DND-41 (cell line): ENCODE measurements at regions not wholly inside any gene's neighbourhood (a gene's known extent, or its start where the extent isn't known, plus 50 kb on each side); places are given as distances from the start of the nearest gene placed in this dataset.

Source experiments
- ATAC-seq: fragments of 200-7000 bp; cut with Tn5 transposase; 3 replicates; pipeline ENCODE4 v1.9.1; 2021; ENCODE audit warnings: low read depth; ENCODE audit not compliant: insufficient read depth
- DNase-seq: peaks from one replicate; pipeline ENCODE4 v3.0.0-alpha.2; 2020
- H2AFZ ChIP-seq: 2 replicates; pipeline ENCODE4 v1.6.0; 2012; ENCODE audit warnings: low read depth, low read length
- H3K27ac ChIP-seq: 2 replicates; pipeline ENCODE4 v1.5.1; 2012; ENCODE audit warnings: low read length, inconsistent platforms
- H3K27me3 ChIP-seq: fragments of 200-600 bp; sonication (generic); 2 replicates; pipeline ENCODE4 v1.6.0; 2012; ENCODE audit warnings: low read length, mild to moderate bottlenecking, inconsistent platforms; ENCODE audit not compliant: insufficient read depth, poor library complexity
- H3K36me3 ChIP-seq: 2 replicates; pipeline ENCODE4 v1.5.1; 2012; ENCODE audit warnings: low read length, inconsistent platforms; ENCODE audit not compliant: insufficient read depth
- H3K4me1 ChIP-seq: 2 replicates; pipeline ENCODE4 v1.5.1; 2012; ENCODE audit warnings: mild to moderate bottlenecking, low read length; ENCODE audit not compliant: insufficient read depth
- H3K4me2 ChIP-seq: 2 replicates; pipeline ENCODE4 v1.6.0; 2012; ENCODE audit warnings: mild to moderate bottlenecking, moderate library complexity, low read length, inconsistent platforms; ENCODE audit not compliant: insufficient read depth
- H3K4me3 ChIP-seq, 2 experiments: fragments of 200-600 bp in 1 of 2; shearing (Covaris generic) in 1 of 2; 2 replicates each; pipeline ENCODE4 v1.5.1; 2012 to 2016; ENCODE audit warnings: inconsistent platforms in 2 of 2, low read length in 2 of 2, mild to moderate bottlenecking in 2 of 2, low read depth in 1 of 2, moderate library complexity in 1 of 2
- H3K79me2 ChIP-seq: 2 replicates; pipeline ENCODE4 v1.6.0; 2012; ENCODE audit warnings: low read length, inconsistent platforms; ENCODE audit not compliant: insufficient read depth
- H3K9ac ChIP-seq: 2 replicates; pipeline ENCODE4 v1.6.0; 2012; ENCODE audit warnings: low read depth, mild to moderate bottlenecking, inconsistent platforms, low read length, moderate library complexity
- H3K9me3 ChIP-seq: 2 replicates; pipeline ENCODE4 v1.5.1; 2012; ENCODE audit warnings: low read length, moderate library complexity, mild to moderate bottlenecking, inconsistent platforms; ENCODE audit not compliant: insufficient read depth, severe bottlenecking
- H4K20me1 ChIP-seq: 2 replicates; pipeline ENCODE4 v1.6.0; 2012; ENCODE audit warnings: low read length; ENCODE audit not compliant: insufficient read depth
- EZH2 ChIP-seq: IDR thresholded peaks from 3 replicates; pipeline ENCODE4 v1.6.1; 2012; ENCODE audit warnings: borderline replicate concordance, low read depth, mild to moderate bottlenecking, moderate library complexity, low read length, inconsistent platforms; ENCODE audit not compliant: severe bottlenecking
- TF ChIP-seq, protein P1 (sequence below): IDR thresholded peaks from 2 replicates; pipeline ENCODE4 v1.5.1; 2012; ENCODE audit warnings: borderline replicate concordance, low read length, moderate library complexity, mild to moderate bottlenecking; ENCODE audit not compliant: poor library complexity, severe bottlenecking; ENCODE audit errors: extremely low read depth

DNA sequence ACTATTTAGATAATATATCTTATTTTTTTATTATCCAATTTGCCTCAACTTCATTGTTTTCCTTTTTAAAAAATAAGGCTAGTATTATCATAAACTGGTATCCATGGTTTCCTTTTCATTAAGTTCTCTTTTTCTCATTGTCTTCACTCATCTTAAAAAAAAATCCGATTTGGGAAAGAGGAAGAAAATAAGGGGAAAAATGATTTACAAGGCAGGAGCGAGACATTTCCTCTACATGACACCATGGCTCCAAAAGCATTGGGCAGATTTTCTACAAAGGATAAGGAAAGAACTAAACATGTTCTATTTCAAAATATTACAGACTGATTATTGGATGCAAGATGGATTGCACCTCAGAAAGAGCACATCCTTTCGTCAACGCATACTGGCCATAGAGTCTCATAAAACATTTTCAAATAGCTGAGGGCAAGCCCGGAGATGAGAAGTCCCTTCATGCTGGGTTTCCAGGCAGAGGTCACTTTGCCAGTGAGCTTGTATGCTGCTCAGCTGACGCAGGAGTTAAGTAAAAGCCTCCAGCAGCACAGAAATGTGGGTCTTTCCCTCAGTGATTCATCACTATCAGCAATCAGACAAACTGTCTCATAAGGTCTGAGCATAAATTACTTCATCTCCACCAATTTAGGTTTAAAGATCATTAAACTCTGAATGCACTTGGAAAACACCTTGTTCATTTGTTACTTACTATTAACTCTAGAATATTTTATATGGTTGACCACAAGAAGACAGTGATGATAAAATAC lies 129.0 kb upstream of the TNFAIP3 start:
- ATAC-seq: no peak
- no peaks in the 10 kb centered on the region for H3K36me3 ChIP-seq
- H2AFZ ChIP-seq: no peak overlapping the region
- no peaks in the 10 kb centered on the region for H3K79me2 ChIP-seq
- TF ChIP-seq, protein P1, sequence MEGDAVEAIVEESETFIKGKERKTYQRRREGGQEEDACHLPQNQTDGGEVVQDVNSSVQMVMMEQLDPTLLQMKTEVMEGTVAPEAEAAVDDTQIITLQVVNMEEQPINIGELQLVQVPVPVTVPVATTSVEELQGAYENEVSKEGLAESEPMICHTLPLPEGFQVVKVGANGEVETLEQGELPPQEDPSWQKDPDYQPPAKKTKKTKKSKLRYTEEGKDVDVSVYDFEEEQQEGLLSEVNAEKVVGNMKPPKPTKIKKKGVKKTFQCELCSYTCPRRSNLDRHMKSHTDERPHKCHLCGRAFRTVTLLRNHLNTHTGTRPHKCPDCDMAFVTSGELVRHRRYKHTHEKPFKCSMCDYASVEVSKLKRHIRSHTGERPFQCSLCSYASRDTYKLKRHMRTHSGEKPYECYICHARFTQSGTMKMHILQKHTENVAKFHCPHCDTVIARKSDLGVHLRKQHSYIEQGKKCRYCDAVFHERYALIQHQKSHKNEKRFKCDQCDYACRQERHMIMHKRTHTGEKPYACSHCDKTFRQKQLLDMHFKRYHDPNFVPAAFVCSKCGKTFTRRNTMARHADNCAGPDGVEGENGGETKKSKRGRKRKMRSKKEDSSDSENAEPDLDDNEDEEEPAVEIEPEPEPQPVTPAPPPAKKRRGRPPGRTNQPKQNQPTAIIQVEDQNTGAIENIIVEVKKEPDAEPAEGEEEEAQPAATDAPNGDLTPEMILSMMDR: no peak
- no peak for TF ChIP-seq EZH2
- peaks cover 88% of the 10 kb centered on the region for H3K4me1 ChIP-seq
- H3K4me3 ChIP-seq: no peak overlapping the region
- H3K9ac ChIP-seq: peak overlapping the region; percentile 61; the same call in 1 of the 2 replicates
- no peaks in the 10 kb centered on the region for H4K20me1 ChIP-seq
- peak; percentile 30 for DNase-seq
- H3K4me2 ChIP-seq: no peak overlapping the region
- peak overlapping the region; percentile 97 for H3K27ac ChIP-seq
- no peaks in the 10 kb centered on the region for H3K27me3 ChIP-seq
- H3K9me3 ChIP-seq: no peaks in the 10 kb centered on the region

DNA sequence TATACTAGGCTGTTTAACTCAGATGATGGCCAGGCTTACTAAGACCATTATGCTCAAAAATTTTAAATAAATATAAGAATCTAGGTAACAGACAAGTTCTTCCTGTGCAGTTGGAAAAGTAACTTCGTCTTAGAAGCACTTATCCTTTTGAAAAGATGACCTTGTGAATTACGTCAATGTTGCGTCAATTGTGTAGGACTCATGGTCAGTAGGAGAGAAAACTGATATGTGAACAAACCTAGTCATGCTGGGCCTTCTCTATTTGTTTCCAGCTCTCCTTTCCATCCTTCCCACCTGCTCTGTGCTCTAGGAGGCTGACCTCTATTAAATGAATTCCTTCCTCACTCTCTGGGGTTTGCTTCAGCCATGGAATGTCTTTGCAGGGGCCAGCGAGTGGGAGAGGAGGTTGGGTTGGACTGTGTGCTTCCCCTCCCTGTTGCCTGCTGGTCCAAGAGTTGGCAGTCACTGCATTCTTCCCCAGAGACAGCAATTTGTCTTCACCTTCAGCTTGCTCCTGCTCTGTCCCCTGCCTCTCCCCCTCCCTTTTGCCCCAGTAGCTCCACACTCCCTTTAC lies 128.0 kb upstream of the TNFAIP3 start:
- H3K4me1 ChIP-seq: peaks cover 89% of the 10 kb centered on the region
- no peaks in the 10 kb centered on the region for H3K79me2 ChIP-seq
- no peak for DNase-seq
- no peak for ATAC-seq
- no peaks in the 10 kb centered on the region for H3K9me3 ChIP-seq
- H3K4me3 ChIP-seq: no peak overlapping the region
- H3K27ac ChIP-seq: peak overlapping the region; percentile 97
- H3K4me2 ChIP-seq: no peak overlapping the region
- TF ChIP-seq, protein P1: no peak
- no peak for TF ChIP-seq EZH2
- no peaks in the 10 kb centered on the region for H4K20me1 ChIP-seq
- no peaks in the 10 kb centered on the region for H3K27me3 ChIP-seq
- no peak overlapping the region for H3K9ac ChIP-seq
- H2AFZ ChIP-seq: peak overlapping the region; percentile 17; the same call in 1 of the 2 replicates
- no peaks in the 10 kb centered on the region for H3K36me3 ChIP-seq

DNA sequence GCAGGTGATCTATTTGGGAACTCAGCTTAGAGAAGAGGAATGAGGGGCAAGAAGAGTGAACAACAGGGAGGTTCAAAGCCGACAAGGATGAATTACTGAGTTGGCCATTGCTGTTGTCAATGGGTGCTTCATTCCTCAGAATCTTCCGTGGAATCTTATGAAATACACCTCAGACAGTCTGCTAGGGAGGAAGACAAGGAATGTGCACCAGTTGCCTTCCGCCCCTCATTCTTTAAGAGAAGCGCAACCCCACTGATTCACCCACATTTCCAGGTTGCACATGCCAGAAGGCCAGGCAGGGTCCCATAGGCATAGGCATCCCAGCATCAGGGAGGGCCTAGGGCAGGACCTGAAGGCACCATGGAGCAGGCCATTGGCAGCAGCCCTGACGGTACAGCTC lies 127.5 kb upstream of the TNFAIP3 start:
- H3K4me3 ChIP-seq: no peak overlapping the region
- ATAC-seq (no peak), DNase-seq (no peak)
- no peak overlapping the region for H3K4me2 ChIP-seq
- H3K4me1 ChIP-seq: peaks cover 89% of the 10 kb centered on the region
- TF ChIP-seq, protein P1: no peak
- TF ChIP-seq EZH2: no peak
- H3K36me3 ChIP-seq: no peaks in the 10 kb centered on the region
- no peaks in the 10 kb centered on the region for H4K20me1 ChIP-seq
- no peaks in the 10 kb centered on the region for H3K79me2 ChIP-seq
- peak overlapping the region; percentile 97 for H3K27ac ChIP-seq
- H3K9me3 ChIP-seq: no peaks in the 10 kb centered on the region
- peak overlapping the region; percentile 17; the same call in 1 of the 2 replicates for H2AFZ ChIP-seq
- H3K27me3 ChIP-seq: no peaks in the 10 kb centered on the region
- no peak overlapping the region for H3K9ac ChIP-seq
